Stimulated activated CD8-positive, alpha-beta memory T cell treated with anti-CD3 and anti-CD28 coated beads, Interleukin-2, amount 100 ng/mL, for 48 hours (primary cell): ENCODE measurements at regions not wholly inside any gene's neighbourhood (a gene's known extent, or its start where the extent isn't known, plus 50 kb on each side); places are given as distances from the start of the nearest gene placed in this dataset.
"Not testable (repeated sequence)": the region's sequence is repeated elsewhere in the genome, so short reads cannot be mapped to it uniquely, and the experiment has no call there.

Experiments used
- DNase-seq, 2 donors: peaks; one replicate each; pipeline ENCODE4 v3.0.0-alpha.2; 2020; ENCODE audit warnings: low read depth in 2 of 2

GRCh38 chr21:14058566-14058965, 152.2 kb downstream of the LIPI start:
- no peak for DNase-seq

DNA sequence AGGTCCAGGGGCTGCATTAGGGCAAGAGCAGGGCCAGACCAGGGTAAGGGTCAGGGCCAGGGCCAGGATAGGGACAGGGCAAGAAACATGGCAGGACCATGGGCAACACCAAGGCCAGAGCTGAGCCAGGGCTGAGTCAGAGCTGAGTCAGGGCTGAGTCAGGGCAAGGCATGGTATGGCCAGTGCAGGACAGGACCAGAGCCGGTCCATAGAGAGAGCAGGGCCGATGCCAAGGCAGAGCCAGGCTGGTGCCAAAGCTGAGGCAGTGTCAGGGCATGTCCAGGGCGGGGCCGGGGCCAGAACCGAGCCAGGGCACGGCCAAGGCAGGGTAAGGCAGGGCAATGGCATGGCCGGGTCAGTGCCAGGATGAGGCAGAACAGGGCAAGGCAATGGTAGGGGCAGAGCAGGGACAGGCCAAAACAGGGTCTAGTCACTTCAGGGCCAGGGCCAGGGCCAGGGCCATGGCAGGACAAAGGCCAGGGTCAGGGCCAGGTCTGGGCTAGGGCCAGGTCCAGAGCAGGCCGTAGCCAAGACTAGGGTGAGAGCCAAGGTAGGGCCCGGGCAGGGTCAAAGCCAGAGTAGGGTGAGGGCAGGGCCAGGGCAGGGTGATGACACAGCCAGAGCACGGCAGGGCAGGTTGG, 152.8 kb downstream of the LIPI start:
- DNase-seq = not testable (repeated sequence)

DNA sequence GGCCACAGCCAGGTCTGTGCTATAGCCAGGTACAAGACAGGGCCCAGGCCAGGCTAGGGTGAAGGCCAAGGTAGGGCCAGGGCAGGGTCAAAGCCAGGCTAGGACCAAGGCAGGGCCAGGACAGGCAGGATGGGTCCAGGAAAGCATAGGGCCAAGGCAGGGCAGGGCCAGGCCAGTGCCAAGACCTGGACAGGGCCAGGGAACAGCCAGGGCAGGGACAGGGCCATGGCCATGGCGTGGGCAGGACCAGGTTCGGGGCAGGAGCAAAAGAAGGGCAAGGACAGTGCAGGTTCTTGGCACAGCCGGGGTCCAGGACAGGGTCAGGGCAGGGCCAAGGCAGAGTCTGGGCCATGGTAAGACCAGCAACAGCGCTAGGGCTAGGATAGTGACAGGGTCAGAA, 153.4 kb downstream of the LIPI start:
- no peak for DNase-seq

DNA sequence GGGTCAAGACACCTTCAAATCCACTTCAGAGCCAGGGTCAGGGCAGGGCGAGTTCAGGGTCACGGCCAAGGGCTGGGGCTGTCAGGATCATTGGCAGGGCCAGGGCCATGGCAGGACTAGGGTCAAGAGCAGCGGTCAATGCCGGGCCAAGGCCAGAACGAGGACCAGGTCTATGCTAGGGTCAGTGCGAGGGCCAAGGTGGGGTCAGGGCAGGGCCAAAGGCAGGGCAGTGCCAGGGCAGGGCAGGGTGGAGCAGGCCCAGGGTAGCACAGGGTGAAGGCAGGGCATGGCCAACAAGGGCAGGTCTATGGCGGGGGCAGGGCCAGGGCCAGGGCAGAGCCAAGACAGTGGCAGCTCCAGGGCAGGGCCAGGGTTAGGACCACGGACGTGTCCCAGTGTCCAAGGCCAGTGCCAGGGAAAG, 154.0 kb downstream of the LIPI start:
- no peak for DNase-seq

DNA sequence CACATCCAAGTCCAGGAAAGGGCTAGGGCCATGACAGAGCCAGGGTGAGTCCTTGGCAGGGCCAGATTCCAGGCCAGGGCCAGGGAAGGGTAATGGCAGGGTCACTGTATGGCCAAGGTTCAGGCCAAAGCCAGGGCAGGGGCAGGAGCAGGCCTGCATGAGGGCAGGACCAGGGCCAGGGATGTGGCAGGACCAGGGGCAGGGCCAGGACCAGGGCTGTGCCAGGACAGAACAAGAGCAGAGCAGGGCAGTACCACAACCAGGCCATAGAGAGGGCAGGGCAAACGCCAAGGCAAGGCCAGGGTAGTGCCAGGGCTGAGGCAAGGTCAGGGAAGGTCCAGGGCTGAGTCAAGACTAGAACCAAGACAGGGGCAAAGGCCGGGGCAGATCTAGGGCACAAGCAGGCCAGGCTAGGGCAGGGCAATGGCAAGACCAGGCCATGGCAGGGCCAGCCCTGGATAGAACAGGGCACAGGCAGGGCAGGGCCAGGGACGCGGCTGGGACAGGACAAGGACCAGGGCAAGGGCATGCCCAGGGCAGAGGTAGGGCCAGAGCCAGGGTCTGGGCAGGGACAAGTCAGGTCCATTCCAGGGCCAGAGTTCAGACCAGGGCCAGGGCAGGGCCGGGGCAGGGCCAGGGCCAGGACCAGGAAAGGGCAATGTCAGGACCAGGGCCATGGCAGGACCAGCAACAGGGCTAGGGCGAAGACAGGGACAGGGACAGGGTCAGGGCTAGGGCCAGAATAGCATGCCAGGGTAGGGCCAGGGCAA, 154.8 kb downstream of the LIPI start:
- not testable (repeated sequence) for DNase-seq

GRCh38 chr21:14054682-14055081, 156.1 kb downstream of the LIPI start:
- DNase-seq = no peak

DNA sequence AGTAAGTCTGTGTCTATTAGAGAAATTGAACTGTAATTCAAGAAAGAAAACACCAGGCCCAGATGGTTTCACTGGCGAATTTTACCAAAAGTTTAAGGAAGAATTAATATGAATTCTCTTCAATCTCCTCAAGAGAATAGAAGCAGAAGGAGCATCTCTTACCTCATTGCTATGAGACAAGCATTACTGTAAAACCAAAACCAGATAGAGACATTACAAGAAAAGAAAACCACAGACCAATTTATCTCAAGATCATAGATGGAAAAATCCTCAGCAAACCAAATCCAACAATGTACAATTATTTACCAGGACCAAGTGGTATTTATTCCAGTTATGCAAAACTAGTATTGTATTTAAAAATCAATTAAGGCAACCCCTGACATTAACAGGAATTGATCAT, 160.6 kb downstream of the LIPI start:
- no peak for DNase-seq

- no peak for DNase-seq
Measured at GRCh38 chr21:14046401-14046800, 164.4 kb downstream of the LIPI start.

DNA sequence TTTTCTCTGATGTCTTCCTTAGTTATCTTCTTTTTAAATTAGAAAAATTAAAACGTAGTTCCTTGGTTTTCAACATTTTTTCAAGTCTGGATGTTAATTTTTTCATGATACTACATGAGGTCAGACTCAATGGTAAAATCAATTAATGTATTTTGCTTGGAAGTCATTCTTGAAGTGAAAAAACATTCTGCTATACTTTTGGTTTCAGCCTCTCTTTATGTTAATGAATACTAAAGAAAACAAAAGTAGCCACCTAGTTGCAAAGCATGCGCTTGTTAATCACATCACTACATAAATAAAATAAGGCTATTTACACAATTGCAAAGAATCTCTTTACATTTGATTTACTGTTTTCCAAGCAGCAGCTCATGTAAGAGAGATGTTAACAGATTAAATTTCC, 170.4 kb downstream of the LIPI start:
- DNase-seq = no peak

- DNase-seq = not testable (repeated sequence)
Measured at GRCh38 chr21:14028619-14029018, 182.1 kb downstream of the LIPI start.

GRCh38 chr21:14027235-14027869, 183.4 kb downstream of the LIPI start:
- DNase-seq = peak; percentile 70 to 83

DNA sequence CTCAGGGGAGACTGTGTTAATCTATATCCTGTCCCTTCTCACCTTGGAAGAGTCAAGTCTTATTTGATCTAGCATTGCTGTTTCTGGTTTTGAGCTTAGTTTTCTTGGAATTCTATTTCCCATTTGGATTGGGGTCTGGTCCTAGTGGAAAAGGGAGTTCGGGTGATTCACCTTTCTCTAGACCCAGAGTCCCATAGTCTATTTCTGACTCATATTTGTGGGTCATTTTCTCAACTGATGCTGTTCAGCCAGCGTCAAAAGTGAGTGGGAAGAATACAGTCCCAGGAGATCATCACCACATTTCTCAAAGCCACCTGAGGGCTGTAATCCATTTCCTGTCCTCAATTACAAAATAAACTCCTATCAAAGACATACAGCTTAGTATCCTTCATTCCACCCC, 190.6 kb downstream of the LIPI start:
- DNase-seq = not testable (repeated sequence)

- DNase-seq = not testable (repeated sequence)
Measured at GRCh38 chr21:14015841-14016240, 194.9 kb downstream of the LIPI start.

DNA sequence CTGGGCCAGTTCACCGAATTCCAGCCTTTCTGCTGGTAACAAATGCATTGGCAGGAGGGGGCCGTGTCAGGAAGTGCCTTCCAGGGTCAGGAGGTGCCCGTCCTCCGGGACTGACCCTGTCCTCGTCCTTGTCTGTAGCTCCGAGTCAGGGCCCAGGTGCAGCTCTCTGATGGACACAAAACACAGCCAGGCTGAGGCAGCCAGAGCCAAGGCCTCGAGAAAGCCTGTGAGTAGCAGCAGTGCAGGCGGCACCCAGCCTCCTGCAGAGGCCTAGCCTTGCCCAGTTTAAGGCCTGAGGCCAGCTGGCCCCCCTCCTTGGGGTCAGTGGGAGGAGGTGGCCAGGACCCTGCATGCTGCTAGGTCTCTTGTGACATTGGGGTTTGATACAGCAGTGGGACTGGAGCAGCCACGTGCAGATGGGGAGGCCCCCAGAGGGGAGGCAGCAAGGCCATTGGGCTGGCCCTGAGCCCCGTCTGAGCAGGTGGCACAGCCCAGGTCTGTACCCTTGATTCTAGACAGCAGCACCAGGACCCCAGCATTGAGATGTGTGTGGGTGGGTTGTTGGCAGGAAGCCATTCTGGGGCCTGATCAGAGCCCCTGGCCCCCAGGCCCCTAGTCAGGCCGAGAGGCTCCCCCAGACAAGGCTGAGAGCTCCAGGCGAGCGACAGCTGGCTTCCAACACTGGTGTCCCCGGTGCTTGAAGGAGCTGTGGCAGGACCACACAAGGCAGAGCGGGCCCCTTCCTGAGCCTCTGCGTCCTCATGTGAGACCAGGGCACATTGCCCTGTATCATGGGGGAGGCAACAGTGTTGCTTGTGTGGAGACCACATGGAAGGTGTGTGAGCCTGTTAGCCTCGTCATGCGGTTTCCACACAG, 196.9 kb downstream of the LIPI start:
- DNase-seq = not testable (repeated sequence)

DNA sequence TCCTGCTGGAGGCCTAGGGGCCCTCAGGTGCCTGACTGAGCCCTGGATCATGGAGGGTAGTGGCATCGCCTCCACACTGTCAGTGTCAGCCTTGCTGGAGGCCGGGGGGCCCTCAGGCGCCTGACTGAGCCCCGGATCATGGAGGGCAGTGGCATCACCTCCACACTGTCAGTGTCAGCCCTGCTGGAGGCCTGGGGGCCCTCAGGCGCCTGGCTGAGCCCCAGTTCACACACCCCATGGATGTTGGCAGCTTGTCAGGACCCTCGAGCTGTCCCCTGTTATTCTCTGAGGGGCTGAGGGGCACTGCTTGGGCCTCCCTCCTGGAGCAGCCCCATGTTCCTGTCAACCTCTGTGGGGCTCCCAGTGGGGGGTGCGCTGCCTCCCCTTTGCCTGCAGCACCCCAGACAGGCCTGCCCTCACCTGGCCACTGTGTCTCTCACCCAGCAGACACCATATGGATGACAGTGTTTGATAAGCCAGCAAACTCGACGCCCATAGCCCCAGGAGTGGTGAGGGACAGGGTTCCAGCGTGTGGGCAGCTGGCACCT, 197.6 kb downstream of the LIPI start:
- DNase-seq = no peak

DNA sequence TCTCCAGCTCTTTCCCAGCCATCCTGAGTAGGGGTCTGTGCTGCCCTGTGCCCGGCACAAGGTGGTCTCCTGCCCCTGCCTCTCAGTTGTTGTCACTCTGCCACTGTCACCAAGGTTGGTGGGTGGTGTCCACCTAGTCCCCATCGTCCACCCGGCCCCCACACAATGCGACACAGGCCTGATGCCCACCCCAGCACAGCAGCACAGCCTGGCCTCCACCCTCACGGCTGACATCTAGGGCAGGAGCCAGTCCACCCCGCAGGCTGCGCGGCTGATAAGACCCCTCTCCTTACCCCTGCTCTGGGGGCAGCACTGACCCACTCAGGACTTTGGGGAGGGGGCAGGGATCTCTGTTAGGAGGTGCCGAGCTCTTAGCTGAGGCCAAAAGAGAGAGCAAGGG, 198.3 kb downstream of the LIPI start:
- no peak for DNase-seq

DNA sequence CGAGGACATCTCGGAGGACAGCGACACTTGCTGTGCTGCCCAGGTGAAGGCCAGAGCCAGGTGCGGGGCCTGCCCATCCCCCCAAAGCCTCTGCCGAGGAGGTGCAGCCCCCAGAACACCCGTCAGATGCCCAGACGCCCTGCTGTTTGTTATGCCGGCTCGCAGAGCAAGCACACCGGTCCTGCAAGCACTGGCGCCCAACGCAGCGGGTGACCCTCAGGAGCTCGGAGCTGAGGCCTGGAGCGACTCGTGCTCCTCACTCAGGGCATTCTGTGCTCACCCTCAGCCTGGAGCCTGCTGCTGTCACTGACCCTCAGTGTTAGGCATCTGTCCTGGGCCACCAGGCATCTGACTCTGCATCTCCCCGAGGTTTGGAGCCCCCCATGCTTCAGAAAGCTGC, 199.0 kb downstream of the LIPI start:
- not testable (repeated sequence) for DNase-seq

- DNase-seq = not testable (repeated sequence)
Measured at GRCh38 chr21:14011149-14011548, 199.6 kb downstream of the LIPI start.

DNA sequence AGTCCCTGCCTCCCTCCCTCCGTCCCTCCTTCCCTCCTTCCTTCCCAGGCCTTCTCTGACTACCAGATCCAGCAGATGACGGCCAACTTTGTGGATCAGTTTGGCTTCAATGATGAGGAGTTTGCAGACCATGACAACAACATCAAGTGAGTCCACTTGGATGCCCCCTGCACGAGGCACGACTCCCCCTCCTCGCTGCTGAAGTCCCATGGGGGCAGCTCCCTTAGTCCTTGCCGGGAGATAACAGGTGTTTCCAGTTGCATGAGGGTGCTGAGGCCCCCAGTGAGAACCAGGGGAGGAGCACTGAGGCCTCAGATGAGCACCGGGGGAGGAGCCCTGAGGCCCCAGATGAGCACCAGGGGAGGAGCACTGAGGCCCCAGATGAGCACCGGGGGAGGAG, 200.0 kb downstream of the LIPI start:
- DNase-seq = no peak

GRCh38 chr21:14009990-14010389, 200.8 kb downstream of the LIPI start:
- DNase-seq = not testable (repeated sequence)

DNA sequence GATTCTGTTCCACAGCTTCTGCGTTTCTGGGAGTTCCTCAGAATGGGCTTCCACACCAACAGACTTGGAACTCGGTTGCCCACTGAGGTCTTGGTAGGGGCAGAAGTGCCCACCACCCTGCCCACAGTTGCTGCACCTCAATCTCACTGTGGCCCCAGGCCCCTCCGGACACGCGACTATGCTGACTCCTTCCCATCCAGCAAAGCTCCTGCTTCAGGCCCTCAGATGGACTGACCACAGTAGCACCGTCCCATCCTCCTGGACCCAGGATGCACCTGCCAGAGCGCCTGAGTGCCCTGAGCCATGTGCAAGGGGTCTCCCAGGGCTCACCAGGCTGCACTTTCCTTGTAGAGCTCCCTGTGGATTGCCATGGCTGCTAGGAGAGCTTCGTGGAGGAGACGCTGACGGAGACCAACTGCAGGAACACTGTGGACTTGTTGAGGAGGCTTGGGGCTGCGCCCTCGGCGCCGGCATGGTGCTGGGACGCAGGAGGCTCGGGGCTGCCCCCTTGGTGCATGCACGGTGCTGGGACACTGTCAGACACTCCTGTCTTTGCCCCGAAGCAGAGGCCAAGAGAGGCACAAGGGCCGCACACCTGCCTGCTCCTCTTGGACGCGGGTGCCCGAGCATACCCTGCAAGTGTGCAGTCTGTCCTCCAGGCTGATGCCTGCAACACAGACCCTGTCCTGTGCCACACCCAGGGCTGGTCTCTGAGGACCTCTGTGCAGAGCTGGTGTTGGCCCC, 201.3 kb downstream of the LIPI start:
- not testable (repeated sequence) for DNase-seq
